ENCODE measurements at regions not wholly inside any gene's neighbourhood (a gene's known extent, or its start where the extent isn't known, plus 50 kb on each side); places are given as distances from the start of the nearest gene placed in this dataset.
A peak's percentile ranks its signal among the peaks of the same experiment; 100 is the strongest.

DNA sequence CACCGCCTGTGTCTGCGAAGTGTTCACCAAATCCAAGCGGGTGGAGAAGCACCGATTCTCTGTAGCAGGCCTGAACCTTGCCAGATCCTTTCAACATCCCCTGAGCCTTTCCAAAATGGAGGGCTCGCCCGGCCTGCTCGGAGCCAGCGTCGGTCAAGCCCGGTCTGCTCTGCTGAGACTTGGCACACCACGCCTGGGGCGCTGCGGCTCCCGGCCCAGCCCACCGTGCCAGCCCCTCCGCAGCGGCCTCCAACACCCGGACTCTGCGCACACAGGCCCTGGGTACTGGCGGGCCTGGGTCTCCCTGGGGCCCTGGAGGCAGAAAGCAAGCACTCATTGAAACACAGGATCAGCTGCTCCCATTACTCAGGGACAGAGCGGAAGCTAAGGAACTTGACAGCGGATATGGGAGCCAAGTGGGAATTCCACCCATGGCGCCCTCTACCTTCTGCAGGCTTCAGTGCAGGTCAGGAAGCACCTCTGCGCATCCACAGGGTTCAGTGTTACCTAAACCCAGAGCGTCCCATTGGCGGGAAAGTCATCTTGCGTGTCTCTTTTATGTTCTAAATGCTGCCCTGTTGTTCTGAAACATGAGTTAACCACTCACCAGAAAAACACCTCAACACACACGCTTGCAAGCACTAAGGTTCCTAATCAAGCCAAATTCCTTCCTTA is 159.9 kb downstream of the ZBTB18 start:
- H3K4me2 ChIP-seq (ENCODE audit: low read depth, low read length, poor library complexity, severe bottlenecking), result no peak overlapping the region
- H4K20me1 ChIP-seq (ENCODE audit: insufficient read depth, low read length, poor library complexity, severe bottlenecking), result no peaks in the 10 kb centered on the region
- no peaks in the 10 kb centered on the region for H3K79me2 ChIP-seq (ENCODE audit: insufficient read depth, low read length)
- H3K36me3 ChIP-seq (ENCODE audit: insufficient read depth, low read length), result no peaks in the 10 kb centered on the region
- no peak for TF ChIP-seq EZH2phosphoT487 (IDR thresholded peaks at IDR 0.05; ENCODE audit: borderline replicate concordance)
- TF ChIP-seq, protein P1, sequence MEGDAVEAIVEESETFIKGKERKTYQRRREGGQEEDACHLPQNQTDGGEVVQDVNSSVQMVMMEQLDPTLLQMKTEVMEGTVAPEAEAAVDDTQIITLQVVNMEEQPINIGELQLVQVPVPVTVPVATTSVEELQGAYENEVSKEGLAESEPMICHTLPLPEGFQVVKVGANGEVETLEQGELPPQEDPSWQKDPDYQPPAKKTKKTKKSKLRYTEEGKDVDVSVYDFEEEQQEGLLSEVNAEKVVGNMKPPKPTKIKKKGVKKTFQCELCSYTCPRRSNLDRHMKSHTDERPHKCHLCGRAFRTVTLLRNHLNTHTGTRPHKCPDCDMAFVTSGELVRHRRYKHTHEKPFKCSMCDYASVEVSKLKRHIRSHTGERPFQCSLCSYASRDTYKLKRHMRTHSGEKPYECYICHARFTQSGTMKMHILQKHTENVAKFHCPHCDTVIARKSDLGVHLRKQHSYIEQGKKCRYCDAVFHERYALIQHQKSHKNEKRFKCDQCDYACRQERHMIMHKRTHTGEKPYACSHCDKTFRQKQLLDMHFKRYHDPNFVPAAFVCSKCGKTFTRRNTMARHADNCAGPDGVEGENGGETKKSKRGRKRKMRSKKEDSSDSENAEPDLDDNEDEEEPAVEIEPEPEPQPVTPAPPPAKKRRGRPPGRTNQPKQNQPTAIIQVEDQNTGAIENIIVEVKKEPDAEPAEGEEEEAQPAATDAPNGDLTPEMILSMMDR (conservative IDR thresholded peaks at IDR 0.05; ENCODE audit: low read length), result peak; percentile 39
- no peak overlapping the region for H3K9ac ChIP-seq (ENCODE audit: low read depth, low read length, poor library complexity, severe bottlenecking)
- no peaks in the 10 kb centered on the region for H3K4me1 ChIP-seq (ENCODE audit: insufficient read depth, low read length, poor library complexity, severe bottlenecking)
- H3K27me3 ChIP-seq (ENCODE audit: insufficient read depth, low read length, poor library complexity, severe bottlenecking), result no peaks in the 10 kb centered on the region
- H3K4me3 ChIP-seq (ENCODE audit: low read length, poor library complexity, severe bottlenecking), result no peak overlapping the region
- H3K9me3 ChIP-seq (ENCODE audit: insufficient read depth, low read depth, low read length), result 0 out of 2 replicates have a peak, but pooled peaks cover 5% of the 10 kb centered on the region
- H3K9me2 ChIP-seq (replicated peaks; ENCODE audit: low read depth, low read length), result no peaks in the 10 kb centered on the region
- H2AFZ ChIP-seq (ENCODE audit: low read length), result no peak overlapping the region
- H3F3A ChIP-seq (ENCODE audit: low read depth), result no peaks in the 10 kb centered on the region

DNA sequence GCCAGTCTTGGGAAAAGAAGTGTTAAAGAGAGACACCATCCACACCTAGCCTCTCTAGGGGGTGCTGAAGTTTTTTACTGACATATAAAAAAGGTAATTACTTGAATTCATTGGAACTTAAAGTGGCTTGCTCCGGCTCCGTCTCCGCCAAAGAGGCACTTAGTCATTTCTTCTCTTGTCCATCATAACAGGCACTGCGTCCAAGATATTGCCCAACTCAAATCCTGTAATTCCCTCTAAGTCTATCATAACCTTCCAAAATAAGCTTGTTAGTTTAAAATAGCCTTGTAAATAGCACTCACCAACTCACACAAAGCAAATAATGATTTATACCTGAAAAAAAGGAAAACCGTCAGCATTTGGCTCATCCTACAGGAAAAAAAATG is 160.5 kb downstream of the ZBTB18 start:
- Histone ChIP-seq H3K9me2 (replicated peaks; ENCODE audit: low read depth, low read length) (no peaks in the 10 kb centered on the region), H3K79me2 (ENCODE audit: insufficient read depth, low read length) (no peaks in the 10 kb centered on the region), H3K9me3 (ENCODE audit: insufficient read depth, low read depth, low read length) (0 out of 2 replicates have a peak, but pooled peaks cover 5% of the 10 kb centered on the region), H3F3A (ENCODE audit: low read depth) (no peaks in the 10 kb centered on the region), H3K9ac (ENCODE audit: low read depth, low read length, poor library complexity, severe bottlenecking) (no peak overlapping the region), H3K4me3 (ENCODE audit: low read length, poor library complexity, severe bottlenecking) (no peak overlapping the region), H3K27me3 (ENCODE audit: insufficient read depth, low read length, poor library complexity, severe bottlenecking) (no peaks in the 10 kb centered on the region), H4K20me1 (ENCODE audit: insufficient read depth, low read length, poor library complexity, severe bottlenecking) (no peaks in the 10 kb centered on the region), H3K4me2 (ENCODE audit: low read depth, low read length, poor library complexity, severe bottlenecking) (no peak overlapping the region), H3K36me3 (ENCODE audit: insufficient read depth, low read length) (no peaks in the 10 kb centered on the region), H2AFZ (ENCODE audit: low read length) (no peak overlapping the region), H3K4me1 (ENCODE audit: insufficient read depth, low read length, poor library complexity, severe bottlenecking) (no peaks in the 10 kb centered on the region)
- TF ChIP-seq, protein P1 (conservative IDR thresholded peaks at IDR 0.05; ENCODE audit: low read length), result no peak
- no peak for TF ChIP-seq EZH2phosphoT487 (IDR thresholded peaks at IDR 0.05; ENCODE audit: borderline replicate concordance)

DNA sequence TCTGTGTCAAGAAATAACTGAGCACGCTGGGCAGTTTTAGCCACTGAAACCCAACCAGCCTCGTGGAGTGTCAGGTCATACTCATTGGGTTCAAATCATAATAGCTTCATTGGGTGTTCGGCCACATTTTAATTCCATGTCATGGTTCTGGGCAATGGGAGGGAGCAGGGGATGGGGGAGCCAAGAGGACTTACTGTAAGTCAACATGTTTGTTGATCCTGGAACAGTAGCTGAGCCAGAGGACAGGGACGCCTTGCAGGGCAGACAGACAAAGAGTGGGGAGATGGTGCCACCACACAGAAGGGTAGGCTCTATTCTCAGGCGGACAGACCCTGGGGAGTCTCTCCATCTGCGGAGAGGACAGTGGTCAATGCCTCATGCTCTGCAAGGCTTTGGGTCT is 161.1 kb downstream of the ZBTB18 start:
- Histone ChIP-seq H3K4me2 (ENCODE audit: low read depth, low read length, poor library complexity, severe bottlenecking) (no peak overlapping the region), H4K20me1 (ENCODE audit: insufficient read depth, low read length, poor library complexity, severe bottlenecking) (no peaks in the 10 kb centered on the region), H3K9me3 (ENCODE audit: insufficient read depth, low read depth, low read length) (0 out of 2 replicates have a peak, but pooled peaks cover 5% of the 10 kb centered on the region), H2AFZ (ENCODE audit: low read length) (no peak overlapping the region), H3K4me3 (ENCODE audit: low read length, poor library complexity, severe bottlenecking) (no peak overlapping the region), H3K79me2 (ENCODE audit: insufficient read depth, low read length) (no peaks in the 10 kb centered on the region), H3K4me1 (ENCODE audit: insufficient read depth, low read length, poor library complexity, severe bottlenecking) (no peaks in the 10 kb centered on the region), H3K36me3 (ENCODE audit: insufficient read depth, low read length) (no peaks in the 10 kb centered on the region), H3K9me2 (replicated peaks; ENCODE audit: low read depth, low read length) (no peaks in the 10 kb centered on the region), H3F3A (ENCODE audit: low read depth) (no peaks in the 10 kb centered on the region), H3K9ac (ENCODE audit: low read depth, low read length, poor library complexity, severe bottlenecking) (no peak overlapping the region), H3K27me3 (ENCODE audit: insufficient read depth, low read length, poor library complexity, severe bottlenecking) (no peaks in the 10 kb centered on the region)
- TF ChIP-seq, protein P1 (conservative IDR thresholded peaks at IDR 0.05; ENCODE audit: low read length), result no peak
- TF ChIP-seq EZH2phosphoT487 (IDR thresholded peaks at IDR 0.05; ENCODE audit: borderline replicate concordance), result no peak

Measured in Loucy (cell line).